ENCODE measurements at regions not wholly inside any gene's neighbourhood (a gene's known extent, or its start where the extent isn't known, plus 50 kb on each side); places are given as distances from the start of the nearest gene placed in this dataset.
"Not testable (repeated sequence)": the region's sequence is repeated elsewhere in the genome, so short reads cannot be mapped to it uniquely, and the experiment has no call there.

- TF ChIP-seq CTCF, POLR2A, POLR2AphosphoS5 (IDR thresholded peaks at IDR 0.05): not testable (repeated sequence)
These were observed 3943.8 kb upstream of the OR11H1 start for GRCh38 chr22:11584231-11584630.

Measured in sigmoid colon (tissue), 4 donors.